ENCODE measurements at regions not wholly inside any gene's neighbourhood (a gene's known extent, or its start where the extent isn't known, plus 50 kb on each side); places are given as distances from the start of the nearest gene placed in this dataset.
"Not testable (repeated sequence)": the region's sequence is repeated elsewhere in the genome, so short reads cannot be mapped to it uniquely, and the experiment has no call there.

DNA sequence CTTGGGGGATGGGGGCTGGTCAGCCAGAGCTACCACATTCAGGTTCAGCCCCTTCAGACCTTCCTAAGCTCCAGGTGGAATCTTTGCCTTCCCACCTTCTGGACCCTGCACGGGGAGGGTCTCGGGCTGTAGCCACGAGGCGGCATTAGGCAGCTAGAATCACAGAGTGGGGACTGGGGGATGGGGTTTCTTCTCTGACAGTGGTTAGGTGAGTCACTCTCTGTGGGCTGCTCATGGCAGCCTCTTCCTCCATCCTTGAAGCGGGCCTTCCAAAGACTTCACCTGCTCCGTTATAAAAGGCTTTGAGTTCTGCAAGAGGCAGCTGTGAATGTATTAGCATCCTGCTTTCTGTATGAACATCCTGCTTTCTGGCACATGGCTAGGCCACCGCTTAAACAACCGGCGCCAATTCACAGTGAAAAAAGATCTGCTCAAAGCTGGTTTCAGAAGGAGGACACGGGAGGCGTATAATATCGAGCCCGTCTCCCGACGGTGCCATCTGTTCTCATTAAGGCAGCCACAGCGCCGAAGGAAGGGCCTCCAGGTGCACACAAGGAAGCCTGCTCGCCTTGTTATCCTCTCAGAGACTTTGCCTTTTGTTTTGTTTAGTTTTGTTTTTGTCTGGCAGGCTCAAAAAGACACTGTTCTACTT is 74.3 kb upstream of the IGFBP7 start:
- no peaks in the 10 kb centered on the region for H3K79me2 ChIP-seq (ENCODE audit: control insufficient read depth, low read length)
- H3K4me3 ChIP-seq (ENCODE audit: low read length) = no peak overlapping the region
- no peaks in the 10 kb centered on the region for H3K27me3 ChIP-seq (ENCODE audit: control insufficient read depth, low read length)
- H3K9me2 ChIP-seq (replicated peaks; ENCODE audit: control insufficient read depth, low read length) = no peaks in the 10 kb centered on the region
- H4K20me1 ChIP-seq (ENCODE audit: control insufficient read depth, insufficient read depth, low read depth, low read length) = no peaks in the 10 kb centered on the region
- TF ChIP-seq EZH2phosphoT487 (IDR thresholded peaks at IDR 0.05; ENCODE audit: borderline replicate concordance, low read length) = no peak
- no peak for TF ChIP-seq CTCF (IDR thresholded peaks at IDR 0.05; ENCODE audit: low read depth, low read length, poor library complexity, severe bottlenecking)
- no peaks in the 10 kb centered on the region for H3K36me3 ChIP-seq (ENCODE audit: control insufficient read depth, low read length)
- H3K9me3 ChIP-seq (ENCODE audit: control insufficient read depth, insufficient read depth, low read length) = no peaks in the 10 kb centered on the region
- no peaks in the 10 kb centered on the region for H3F3A ChIP-seq (ENCODE audit: control insufficient read depth, insufficient read depth)
- H3K27ac ChIP-seq (ENCODE audit: low read depth, low read length) = no peak overlapping the region
- H3K4me2 ChIP-seq (ENCODE audit: low read length) = no peak overlapping the region
- H3K4me1 ChIP-seq (ENCODE audit: control insufficient read depth, low read length) = no peaks in the 10 kb centered on the region

DNA sequence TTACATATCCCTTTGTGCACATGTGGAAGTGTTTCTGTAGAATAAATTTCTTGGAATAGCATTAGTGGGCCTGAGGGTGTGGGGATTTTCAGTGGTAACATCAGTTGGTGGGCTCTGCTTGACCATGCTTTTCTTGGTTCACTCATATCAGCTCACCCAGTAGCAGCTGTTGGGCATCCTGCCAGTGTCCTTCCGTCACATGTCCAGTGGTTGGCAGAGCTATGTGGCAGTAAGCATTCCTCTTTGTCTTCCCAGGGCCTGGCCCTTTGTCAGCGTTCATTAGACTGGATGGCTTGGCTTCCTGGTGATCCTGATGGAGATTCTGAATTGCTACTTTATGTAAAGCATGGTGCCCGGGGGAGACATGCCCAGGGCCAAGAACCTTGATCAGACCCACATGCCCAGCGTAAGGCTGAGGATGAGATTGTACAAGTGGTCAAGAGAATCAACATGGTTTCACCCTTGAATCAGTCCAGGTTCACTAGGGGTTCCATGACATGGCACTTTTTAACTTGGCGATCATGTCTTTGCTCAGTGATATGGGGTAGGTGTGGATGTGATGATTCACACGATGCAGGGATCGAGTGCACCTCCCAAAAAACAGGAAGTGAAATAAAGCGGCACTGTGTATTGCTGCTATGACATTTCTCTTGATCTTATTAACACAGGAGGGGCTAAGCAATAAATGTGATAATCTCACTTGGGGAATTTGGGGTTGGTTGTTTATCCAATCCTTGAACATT is 72.1 kb upstream of the IGFBP7 start:
- no peaks in the 10 kb centered on the region for H3K79me2 ChIP-seq (ENCODE audit: control insufficient read depth, low read length)
- no peaks in the 10 kb centered on the region for H4K20me1 ChIP-seq (ENCODE audit: control insufficient read depth, insufficient read depth, low read depth, low read length)
- no peaks in the 10 kb centered on the region for H3K9me2 ChIP-seq (replicated peaks; ENCODE audit: control insufficient read depth, low read length)
- no peaks in the 10 kb centered on the region for H3F3A ChIP-seq (ENCODE audit: control insufficient read depth, insufficient read depth)
- no peaks in the 10 kb centered on the region for H3K4me1 ChIP-seq (ENCODE audit: control insufficient read depth, low read length)
- no peak overlapping the region for H3K4me2 ChIP-seq (ENCODE audit: low read length)
- no peak for TF ChIP-seq CTCF (IDR thresholded peaks at IDR 0.05; ENCODE audit: low read depth, low read length, poor library complexity, severe bottlenecking)
- no peak for TF ChIP-seq EZH2phosphoT487 (IDR thresholded peaks at IDR 0.05; ENCODE audit: borderline replicate concordance, low read length)
- no peaks in the 10 kb centered on the region for H3K27me3 ChIP-seq (ENCODE audit: control insufficient read depth, low read length)
- no peak overlapping the region for H3K4me3 ChIP-seq (ENCODE audit: low read length)
- no peaks in the 10 kb centered on the region for H3K9me3 ChIP-seq (ENCODE audit: control insufficient read depth, insufficient read depth, low read length)
- no peaks in the 10 kb centered on the region for H3K36me3 ChIP-seq (ENCODE audit: control insufficient read depth, low read length)
- no peak overlapping the region for H3K27ac ChIP-seq (ENCODE audit: low read depth, low read length)

DNA sequence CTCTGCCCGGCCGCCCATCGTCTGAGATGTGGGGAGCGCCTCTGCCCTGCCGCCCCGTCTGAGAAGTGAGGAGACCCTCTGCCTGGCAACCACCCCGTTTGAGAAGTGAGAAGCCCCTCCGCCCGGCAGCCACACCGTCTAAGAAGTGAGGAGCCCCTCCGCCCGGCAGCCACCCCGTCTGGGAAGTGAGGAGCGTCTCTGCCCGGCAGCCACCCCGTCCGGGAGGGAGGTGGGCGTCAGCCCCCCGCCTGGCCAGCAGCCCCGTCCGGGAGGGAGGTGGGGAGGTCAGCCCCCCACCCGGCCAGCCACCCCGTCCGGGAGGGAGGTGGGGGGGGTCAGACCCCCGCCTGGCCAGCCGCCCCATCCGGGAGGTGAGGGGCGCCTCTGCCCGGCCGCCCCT is 63.0 kb upstream of the IGFBP7 start:
- not testable (repeated sequence) for H3K9me3 ChIP-seq (ENCODE audit: control insufficient read depth, insufficient read depth, low read length)

DNA sequence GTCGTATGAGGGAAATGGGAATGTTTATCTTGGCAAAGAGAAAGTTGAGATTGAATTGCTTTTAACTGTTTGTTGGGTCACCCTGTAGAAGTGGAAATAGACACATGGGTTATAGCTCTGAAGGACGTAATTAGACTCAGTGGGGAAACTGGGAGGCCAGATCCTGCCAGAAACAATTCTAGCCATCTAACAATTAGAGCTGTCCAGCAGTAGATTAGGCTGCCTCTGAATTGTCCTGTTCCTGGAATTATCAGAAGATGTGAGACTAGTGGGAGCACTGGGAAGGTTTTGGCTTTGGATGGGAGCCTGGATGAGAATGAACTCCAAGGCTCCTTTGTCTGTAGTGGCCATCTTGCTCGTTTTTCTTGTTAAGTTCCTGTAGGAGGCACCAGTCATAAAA is 61.9 kb upstream of the IGFBP7 start:
- H3K9me3 ChIP-seq (ENCODE audit: control insufficient read depth, insufficient read depth, low read length) = no peaks in the 10 kb centered on the region
- no peak overlapping the region for H3K4me2 ChIP-seq (ENCODE audit: low read length)
- H3F3A ChIP-seq (ENCODE audit: control insufficient read depth, insufficient read depth) = no peaks in the 10 kb centered on the region
- no peaks in the 10 kb centered on the region for H3K4me1 ChIP-seq (ENCODE audit: control insufficient read depth, low read length)
- H3K79me2 ChIP-seq (ENCODE audit: control insufficient read depth, low read length) = no peaks in the 10 kb centered on the region
- TF ChIP-seq CTCF (IDR thresholded peaks at IDR 0.05; ENCODE audit: low read depth, low read length, poor library complexity, severe bottlenecking) (no peak), EZH2phosphoT487 (IDR thresholded peaks at IDR 0.05; ENCODE audit: borderline replicate concordance, low read length) (no peak)
- H3K27ac ChIP-seq (ENCODE audit: low read depth, low read length) = no peak overlapping the region
- no peaks in the 10 kb centered on the region for H3K27me3 ChIP-seq (ENCODE audit: control insufficient read depth, low read length)
- H3K36me3 ChIP-seq (ENCODE audit: control insufficient read depth, low read length) = no peaks in the 10 kb centered on the region
- H4K20me1 ChIP-seq (ENCODE audit: control insufficient read depth, insufficient read depth, low read depth, low read length) = no peaks in the 10 kb centered on the region
- H3K4me3 ChIP-seq (ENCODE audit: low read length) = no peak overlapping the region
- no peaks in the 10 kb centered on the region for H3K9me2 ChIP-seq (replicated peaks; ENCODE audit: control insufficient read depth, low read length)

More for the DNA sequence above, 63.0 kb upstream of the IGFBP7 start:
- H3K27me3 ChIP-seq (ENCODE audit: control insufficient read depth, low read length); H3K9me2 ChIP-seq (replicated peaks; ENCODE audit: control insufficient read depth, low read length); H4K20me1 ChIP-seq (ENCODE audit: control insufficient read depth, insufficient read depth, low read depth, low read length); H3K4me2 ChIP-seq (ENCODE audit: low read length); H3F3A ChIP-seq (ENCODE audit: control insufficient read depth, insufficient read depth); H3K36me3 ChIP-seq (ENCODE audit: control insufficient read depth, low read length); H3K4me1 ChIP-seq (ENCODE audit: control insufficient read depth, low read length); H3K27ac ChIP-seq (ENCODE audit: low read depth, low read length); H3K4me3 ChIP-seq (ENCODE audit: low read length); H3K79me2 ChIP-seq (ENCODE audit: control insufficient read depth, low read length): not testable (repeated sequence)

Measured in DOHH2 (cell line).